ENCODE measurements at regions not wholly inside any gene's neighbourhood (a gene's known extent, or its start where the extent isn't known, plus 50 kb on each side); places are given as distances from the start of the nearest gene placed in this dataset.

DNA sequence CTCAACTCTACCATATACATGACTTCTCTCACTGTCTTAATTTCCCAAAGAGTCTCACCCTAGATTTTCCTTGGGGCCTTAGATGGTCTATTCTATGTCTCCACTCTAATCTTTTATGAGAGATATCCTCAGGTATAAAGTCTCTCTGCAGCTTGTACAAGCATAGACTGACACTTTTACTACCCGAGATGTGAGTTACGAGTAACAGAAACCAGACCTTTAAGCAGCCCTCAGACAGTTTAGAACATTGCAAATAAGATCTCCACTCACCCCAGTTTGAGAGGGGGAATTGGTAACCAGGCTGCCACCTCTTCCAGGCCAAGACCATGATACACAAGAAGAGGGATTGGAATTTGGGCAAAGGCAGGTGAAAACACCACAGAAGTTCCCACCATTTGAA, 542.5 kb downstream of the TLE4 start:
- H3K27ac ChIP-seq (ENCODE audit: low read depth, low read length) = no peak overlapping the region
- H3K4me3 ChIP-seq (ENCODE audit: low read depth, low read length) = no peak overlapping the region
- H3K4me1 ChIP-seq (ENCODE audit: control insufficient read depth, insufficient read depth, low read length, unreplicated experiment) = no peaks in the 10 kb centered on the region
- H3K36me3 ChIP-seq (ENCODE audit: insufficient read depth, low read length) = no peaks in the 10 kb centered on the region
- H3K27me3 ChIP-seq (ENCODE audit: insufficient read depth, low read length) = no peaks in the 10 kb centered on the region
- H3K79me2 ChIP-seq (ENCODE audit: control insufficient read depth, insufficient read depth, low read length, unreplicated experiment) = no peaks in the 10 kb centered on the region
- H2AFZ ChIP-seq (ENCODE audit: low read length, unreplicated experiment) = no peak overlapping the region

- Histone ChIP-seq H3K36me3 (ENCODE audit: insufficient read depth, low read length) (no peaks in the 10 kb centered on the region), H3K27ac (ENCODE audit: low read depth, low read length) (no peak overlapping the region), H3K79me2 (ENCODE audit: control insufficient read depth, insufficient read depth, low read length, unreplicated experiment) (no peaks in the 10 kb centered on the region), H3K27me3 (ENCODE audit: insufficient read depth, low read length) (no peaks in the 10 kb centered on the region), H3K4me1 (ENCODE audit: control insufficient read depth, insufficient read depth, low read length, unreplicated experiment) (no peaks in the 10 kb centered on the region), H3K4me3 (ENCODE audit: low read depth, low read length) (no peak overlapping the region), H2AFZ (ENCODE audit: low read length, unreplicated experiment) (no peak overlapping the region)
Measured at GRCh38 chr9:80107931-80108660, 536.3 kb downstream of the TLE4 start.

GRCh38 chr9:80097476-80097875, 525.7 kb downstream of the TLE4 start:
- Histone ChIP-seq H3K79me2 (ENCODE audit: control insufficient read depth, insufficient read depth, low read length, unreplicated experiment) (no peaks in the 10 kb centered on the region), H3K36me3 (ENCODE audit: insufficient read depth, low read length) (no peaks in the 10 kb centered on the region), H2AFZ (ENCODE audit: low read length, unreplicated experiment) (no peak overlapping the region), H3K27ac (ENCODE audit: low read depth, low read length) (no peak overlapping the region), H3K4me1 (ENCODE audit: control insufficient read depth, insufficient read depth, low read length, unreplicated experiment) (no peaks in the 10 kb centered on the region), H3K4me3 (ENCODE audit: low read depth, low read length) (no peak overlapping the region), H3K27me3 (ENCODE audit: insufficient read depth, low read length) (no peaks in the 10 kb centered on the region)

GRCh38 chr9:80094176-80094771, 522.5 kb downstream of the TLE4 start:
- no peak overlapping the region for H2AFZ ChIP-seq (ENCODE audit: low read length, unreplicated experiment)
- H3K4me3 ChIP-seq (ENCODE audit: low read depth, low read length) = no peak overlapping the region
- no peaks in the 10 kb centered on the region for H3K79me2 ChIP-seq (ENCODE audit: control insufficient read depth, insufficient read depth, low read length, unreplicated experiment)
- no peak overlapping the region for H3K27ac ChIP-seq (ENCODE audit: low read depth, low read length)
- H3K4me1 ChIP-seq (ENCODE audit: control insufficient read depth, insufficient read depth, low read length, unreplicated experiment) = no peaks in the 10 kb centered on the region
- no peaks in the 10 kb centered on the region for H3K27me3 ChIP-seq (ENCODE audit: insufficient read depth, low read length)
- H3K36me3 ChIP-seq (ENCODE audit: insufficient read depth, low read length) = no peaks in the 10 kb centered on the region

GRCh38 chr9:80093695-80094094, 521.9 kb downstream of the TLE4 start:
- no peaks in the 10 kb centered on the region for H3K79me2 ChIP-seq (ENCODE audit: control insufficient read depth, insufficient read depth, low read length, unreplicated experiment)
- H3K27me3 ChIP-seq (ENCODE audit: insufficient read depth, low read length) = no peaks in the 10 kb centered on the region
- H3K36me3 ChIP-seq (ENCODE audit: insufficient read depth, low read length) = no peaks in the 10 kb centered on the region
- H3K4me3 ChIP-seq (ENCODE audit: low read depth, low read length) = no peak overlapping the region
- H3K27ac ChIP-seq (ENCODE audit: low read depth, low read length) = no peak overlapping the region
- no peaks in the 10 kb centered on the region for H3K4me1 ChIP-seq (ENCODE audit: control insufficient read depth, insufficient read depth, low read length, unreplicated experiment)
- H2AFZ ChIP-seq (ENCODE audit: low read length, unreplicated experiment) = no peak overlapping the region

DNA sequence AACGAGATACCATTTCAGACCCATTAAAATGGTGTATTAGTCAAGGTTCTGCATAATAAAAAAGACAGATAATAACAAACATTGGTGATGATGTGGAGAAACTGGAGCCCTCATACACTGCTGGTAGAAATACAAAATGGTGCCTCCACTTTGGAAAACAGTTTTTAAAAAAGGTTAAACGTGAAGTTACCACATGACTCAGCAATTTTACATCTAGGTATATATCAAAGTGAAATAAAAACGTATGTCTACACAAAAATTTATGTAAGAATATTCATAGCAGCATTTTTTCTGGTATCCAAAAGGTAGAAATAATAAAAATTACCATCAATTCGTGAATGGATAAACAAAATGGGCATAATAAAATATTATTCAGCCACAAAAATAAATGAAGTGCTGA, 519.8 kb downstream of the TLE4 start:
- H3K4me3 ChIP-seq (ENCODE audit: low read depth, low read length) = no peak overlapping the region
- no peaks in the 10 kb centered on the region for H3K79me2 ChIP-seq (ENCODE audit: control insufficient read depth, insufficient read depth, low read length, unreplicated experiment)

GRCh38 chr9:80090317-80090716, 518.6 kb downstream of the TLE4 start:
- Histone ChIP-seq H3K79me2 (ENCODE audit: control insufficient read depth, insufficient read depth, low read length, unreplicated experiment) (no peaks in the 10 kb centered on the region), H3K36me3 (ENCODE audit: insufficient read depth, low read length) (no peaks in the 10 kb centered on the region), H3K27me3 (ENCODE audit: insufficient read depth, low read length) (no peaks in the 10 kb centered on the region), H2AFZ (ENCODE audit: low read length, unreplicated experiment) (no peak overlapping the region), H3K27ac (ENCODE audit: low read depth, low read length) (no peak overlapping the region), H3K4me1 (ENCODE audit: control insufficient read depth, insufficient read depth, low read length, unreplicated experiment) (no peaks in the 10 kb centered on the region), H3K4me3 (ENCODE audit: low read depth, low read length) (no peak overlapping the region)

More for the DNA sequence above, 519.8 kb downstream of the TLE4 start:
- H3K4me1 ChIP-seq (ENCODE audit: control insufficient read depth, insufficient read depth, low read length, unreplicated experiment) = no peaks in the 10 kb centered on the region
- H3K27ac ChIP-seq (ENCODE audit: low read depth, low read length) = no peak overlapping the region
- no peaks in the 10 kb centered on the region for H3K36me3 ChIP-seq (ENCODE audit: insufficient read depth, low read length)
- no peak overlapping the region for H2AFZ ChIP-seq (ENCODE audit: low read length, unreplicated experiment)
- H3K27me3 ChIP-seq (ENCODE audit: insufficient read depth, low read length) = no peaks in the 10 kb centered on the region

DNA sequence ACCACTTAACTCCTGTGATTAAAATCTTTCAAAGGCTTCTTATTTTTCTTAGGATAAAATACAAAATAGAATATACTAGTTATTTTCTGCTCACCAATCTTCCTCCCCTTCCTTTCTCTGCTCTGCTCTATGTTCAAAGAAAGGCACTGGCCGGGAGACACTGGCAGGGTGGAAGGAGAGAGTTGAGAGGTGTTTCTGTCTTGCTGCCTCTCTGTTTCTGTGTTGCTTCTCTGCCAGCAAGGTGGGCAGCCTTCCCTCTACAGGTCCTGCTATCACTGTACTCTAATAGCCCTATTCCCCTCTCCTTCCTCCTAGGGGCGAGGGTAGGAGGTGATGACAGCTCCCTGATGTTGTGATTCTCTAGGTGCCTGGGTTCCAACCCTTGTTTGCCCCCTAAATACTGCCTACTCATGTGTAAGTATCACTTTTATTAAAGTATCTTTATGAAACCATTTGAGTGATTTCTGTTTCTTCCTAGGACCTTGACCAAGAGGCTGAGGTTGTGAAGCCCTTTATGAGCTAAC, 515.1 kb downstream of the TLE4 start:
- no peak overlapping the region for H3K4me3 ChIP-seq (ENCODE audit: low read depth, low read length)
- no peaks in the 10 kb centered on the region for H3K36me3 ChIP-seq (ENCODE audit: insufficient read depth, low read length)
- H3K27ac ChIP-seq (ENCODE audit: low read depth, low read length) = no peak overlapping the region
- H3K4me1 ChIP-seq (ENCODE audit: control insufficient read depth, insufficient read depth, low read length, unreplicated experiment) = no peaks in the 10 kb centered on the region
- H2AFZ ChIP-seq (ENCODE audit: low read length, unreplicated experiment) = no peak overlapping the region
- no peaks in the 10 kb centered on the region for H3K27me3 ChIP-seq (ENCODE audit: insufficient read depth, low read length)
- H3K79me2 ChIP-seq (ENCODE audit: control insufficient read depth, insufficient read depth, low read length, unreplicated experiment) = no peaks in the 10 kb centered on the region

GRCh38 chr9:80086386-80086785, 514.6 kb downstream of the TLE4 start:
- Histone ChIP-seq H3K27me3 (ENCODE audit: insufficient read depth, low read length) (no peaks in the 10 kb centered on the region), H2AFZ (ENCODE audit: low read length, unreplicated experiment) (no peak overlapping the region), H3K27ac (ENCODE audit: low read depth, low read length) (no peak overlapping the region), H3K79me2 (ENCODE audit: control insufficient read depth, insufficient read depth, low read length, unreplicated experiment) (no peaks in the 10 kb centered on the region), H3K36me3 (ENCODE audit: insufficient read depth, low read length) (no peaks in the 10 kb centered on the region), H3K4me3 (ENCODE audit: low read depth, low read length) (no peak overlapping the region), H3K4me1 (ENCODE audit: control insufficient read depth, insufficient read depth, low read length, unreplicated experiment) (no peaks in the 10 kb centered on the region)

- Histone ChIP-seq H3K36me3 (ENCODE audit: insufficient read depth, low read length) (no peaks in the 10 kb centered on the region), H3K4me3 (ENCODE audit: low read depth, low read length) (no peak overlapping the region), H2AFZ (ENCODE audit: low read length, unreplicated experiment) (no peak overlapping the region), H3K79me2 (ENCODE audit: control insufficient read depth, insufficient read depth, low read length, unreplicated experiment) (no peaks in the 10 kb centered on the region), H3K27me3 (ENCODE audit: insufficient read depth, low read length) (no peaks in the 10 kb centered on the region), H3K4me1 (ENCODE audit: control insufficient read depth, insufficient read depth, low read length, unreplicated experiment) (no peaks in the 10 kb centered on the region), H3K27ac (ENCODE audit: low read depth, low read length) (no peak overlapping the region)
Measured at GRCh38 chr9:80085668-80086067, 513.9 kb downstream of the TLE4 start.

- no peaks in the 10 kb centered on the region for H3K4me1 ChIP-seq (ENCODE audit: control insufficient read depth, insufficient read depth, low read length, unreplicated experiment)
- no peaks in the 10 kb centered on the region for H3K79me2 ChIP-seq (ENCODE audit: control insufficient read depth, insufficient read depth, low read length, unreplicated experiment)
- H3K27me3 ChIP-seq (ENCODE audit: insufficient read depth, low read length) = no peaks in the 10 kb centered on the region
- no peak overlapping the region for H3K27ac ChIP-seq (ENCODE audit: low read depth, low read length)
- H2AFZ ChIP-seq (ENCODE audit: low read length, unreplicated experiment) = no peak overlapping the region
- no peak overlapping the region for H3K4me3 ChIP-seq (ENCODE audit: low read depth, low read length)
- no peaks in the 10 kb centered on the region for H3K36me3 ChIP-seq (ENCODE audit: insufficient read depth, low read length)
Measured at GRCh38 chr9:80082213-80082612, 510.4 kb downstream of the TLE4 start.
